Neural progenitor cell (in vitro differentiated cells): ENCODE measurements at regions not wholly inside any gene's neighbourhood (a gene's known extent, or its start where the extent isn't known, plus 50 kb on each side); places are given as distances from the start of the nearest gene placed in this dataset.

Experiments
- DNase-seq: peaks from one replicate; pipeline ENCODE4 v3.0.0-alpha.2; 2016; ENCODE audit warnings: low spot score
- H2AFZ ChIP-seq: fragments of 200-600 bp; sonication (generic); replicated peaks from 2 replicates; pipeline ENCODE4 v1.6.1; 2016; ENCODE audit warnings: antibody characterized with exemption
- H3F3A ChIP-seq: fragments of 200-600 bp; sonication (generic); 2 replicates; pipeline ENCODE4 v1.6.1; 2016; ENCODE audit warnings: antibody characterized with exemption, low read depth
- H3K27ac ChIP-seq: fragments of 200-600 bp; sonication (generic); 2 replicates; pipeline ENCODE4 v1.5.1; 2016; ENCODE audit warnings: mild to moderate bottlenecking
- H3K27me3 ChIP-seq: fragments of 200-600 bp; sonication (generic); 2 replicates; pipeline ENCODE4 v1.6.1; 2016; ENCODE audit warnings: mild to moderate bottlenecking, moderate library complexity
- H3K36me3 ChIP-seq: fragments of 200-600 bp; sonication (generic); 2 replicates; pipeline ENCODE4 v1.5.1; 2016
- H3K4me1 ChIP-seq: fragments of 200-600 bp; sonication (generic); 2 replicates; pipeline ENCODE4 v1.6.1; 2016; ENCODE audit warnings: mixed run types
- H3K4me2 ChIP-seq: fragments of 200-600 bp; sonication (generic); 2 replicates; pipeline ENCODE4 v1.6.1; 2016
- H3K4me3 ChIP-seq: fragments of 200-600 bp; sonication (generic); 2 replicates; pipeline ENCODE4 v1.5.1; 2016
- H3K79me2 ChIP-seq: fragments of 200-600 bp; sonication (generic); 2 replicates; pipeline ENCODE4 v1.6.1; 2016; ENCODE audit warnings: low read depth
- H3K9ac ChIP-seq: fragments of 200-600 bp; sonication (generic); 2 replicates; pipeline ENCODE4 v1.6.1; 2016
- H3K9me3 ChIP-seq: fragments of 200-600 bp; sonication (generic); 2 replicates; pipeline ENCODE4 v1.5.1; 2016; ENCODE audit warnings: low read depth
- H4K20me1 ChIP-seq: fragments of 200-600 bp; sonication (generic); 2 replicates; pipeline ENCODE4 v1.6.1; 2016; ENCODE audit warnings: low read depth
- H3K27ac Mint-ChIP-seq: 3 replicates; pipeline ENCODE4 v1.8.0; 2021; ENCODE audit warnings: mixed read lengths
- H3K27me3 Mint-ChIP-seq: 2 replicates; pipeline ENCODE4 v1.8.0; 2022; ENCODE audit warnings: low read depth, mild to moderate bottlenecking, inconsistent platforms, moderate library complexity, mixed read lengths; ENCODE audit not compliant: insufficient read depth
- H3K36me3 Mint-ChIP-seq: 3 replicates; pipeline ENCODE4 v1.8.0; 2021; ENCODE audit warnings: mixed read lengths
- H3K4me1 Mint-ChIP-seq: 3 replicates; pipeline ENCODE4 v1.8.0; 2021; ENCODE audit warnings: mixed read lengths
- H3K4me3 Mint-ChIP-seq: 3 replicates; pipeline ENCODE4 v1.8.0; 2021; ENCODE audit warnings: mild to moderate bottlenecking, moderate library complexity, mixed read lengths
- H3K9me3 Mint-ChIP-seq: 3 replicates; pipeline ENCODE4 v1.8.0; 2020; ENCODE audit warnings: mixed read lengths
- EZH2 ChIP-seq: fragments of 200-600 bp; sonication (generic); IDR thresholded peaks from 2 replicates; pipeline ENCODE4 v1.6.1; 2017; ENCODE audit warnings: antibody characterized with exemption, mild to moderate bottlenecking, moderate library complexity
- EZH2phosphoT487 ChIP-seq: fragments of 200-600 bp; sonication (generic); IDR thresholded peaks from 2 replicates; pipeline ENCODE4 v1.6.1; 2017; ENCODE audit warnings: antibody characterized with exemption
- TF ChIP-seq, protein P1 (sequence below): fragments of 200-600 bp; sonication (generic); IDR thresholded peaks from 2 replicates; pipeline ENCODE4 v1.5.1; 2017; ENCODE audit warnings: antibody characterized with exemption, mild to moderate bottlenecking

DNA sequence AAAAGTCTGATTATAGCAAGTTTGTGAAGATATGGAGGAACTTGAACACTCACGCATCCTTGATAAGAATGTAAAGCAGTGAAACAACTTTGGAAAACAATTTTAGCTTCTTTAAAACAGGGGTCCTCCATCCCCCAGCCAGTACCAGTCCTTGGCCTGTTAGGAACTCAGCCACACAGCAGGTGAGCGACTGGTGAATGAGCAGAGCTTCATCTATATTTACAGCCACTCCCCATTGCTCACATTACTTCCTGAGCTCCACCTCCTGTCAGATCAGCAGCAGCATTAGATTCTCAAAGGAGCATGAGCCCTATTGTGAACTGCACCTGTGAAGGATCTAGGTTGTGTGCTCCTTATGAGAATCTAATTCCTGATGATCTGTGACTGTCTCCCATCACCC is 530.3 kb upstream of the PRKX start:
- no peak overlapping the region for H3K4me3 ChIP-seq
- H3K9ac ChIP-seq = no peak overlapping the region
- DNase-seq = no peak
- peaks cover 6% of the 10 kb centered on the region for H3K4me1 Mint-ChIP-seq
- no peaks in the 10 kb centered on the region for H3K27me3 Mint-ChIP-seq
- H4K20me1 ChIP-seq = no peaks in the 10 kb centered on the region
- H3K79me2 ChIP-seq = no peaks in the 10 kb centered on the region
- TF ChIP-seq, protein P1, sequence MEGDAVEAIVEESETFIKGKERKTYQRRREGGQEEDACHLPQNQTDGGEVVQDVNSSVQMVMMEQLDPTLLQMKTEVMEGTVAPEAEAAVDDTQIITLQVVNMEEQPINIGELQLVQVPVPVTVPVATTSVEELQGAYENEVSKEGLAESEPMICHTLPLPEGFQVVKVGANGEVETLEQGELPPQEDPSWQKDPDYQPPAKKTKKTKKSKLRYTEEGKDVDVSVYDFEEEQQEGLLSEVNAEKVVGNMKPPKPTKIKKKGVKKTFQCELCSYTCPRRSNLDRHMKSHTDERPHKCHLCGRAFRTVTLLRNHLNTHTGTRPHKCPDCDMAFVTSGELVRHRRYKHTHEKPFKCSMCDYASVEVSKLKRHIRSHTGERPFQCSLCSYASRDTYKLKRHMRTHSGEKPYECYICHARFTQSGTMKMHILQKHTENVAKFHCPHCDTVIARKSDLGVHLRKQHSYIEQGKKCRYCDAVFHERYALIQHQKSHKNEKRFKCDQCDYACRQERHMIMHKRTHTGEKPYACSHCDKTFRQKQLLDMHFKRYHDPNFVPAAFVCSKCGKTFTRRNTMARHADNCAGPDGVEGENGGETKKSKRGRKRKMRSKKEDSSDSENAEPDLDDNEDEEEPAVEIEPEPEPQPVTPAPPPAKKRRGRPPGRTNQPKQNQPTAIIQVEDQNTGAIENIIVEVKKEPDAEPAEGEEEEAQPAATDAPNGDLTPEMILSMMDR = no peak
- TF ChIP-seq EZH2phosphoT487 (no peak), EZH2 (no peak)
- no peak overlapping the region for H2AFZ ChIP-seq
- peaks cover 2% of the 10 kb centered on the region for H3K9me3 Mint-ChIP-seq
- no peak overlapping the region for H3K4me2 ChIP-seq
- H3K27me3 ChIP-seq = no peaks in the 10 kb centered on the region
- no peaks in the 10 kb centered on the region for H3K36me3 Mint-ChIP-seq
- H3K4me3 Mint-ChIP-seq = no peak overlapping the region
- H3K27ac ChIP-seq = no peak overlapping the region
- H3F3A ChIP-seq = peaks cover 3% of the 10 kb centered on the region
- no peaks in the 10 kb centered on the region for H3K9me3 ChIP-seq
- H3K4me1 ChIP-seq = peaks cover 8% of the 10 kb centered on the region
- H3K36me3 ChIP-seq = no peaks in the 10 kb centered on the region
- H3K27ac Mint-ChIP-seq = no peak overlapping the region

DNA sequence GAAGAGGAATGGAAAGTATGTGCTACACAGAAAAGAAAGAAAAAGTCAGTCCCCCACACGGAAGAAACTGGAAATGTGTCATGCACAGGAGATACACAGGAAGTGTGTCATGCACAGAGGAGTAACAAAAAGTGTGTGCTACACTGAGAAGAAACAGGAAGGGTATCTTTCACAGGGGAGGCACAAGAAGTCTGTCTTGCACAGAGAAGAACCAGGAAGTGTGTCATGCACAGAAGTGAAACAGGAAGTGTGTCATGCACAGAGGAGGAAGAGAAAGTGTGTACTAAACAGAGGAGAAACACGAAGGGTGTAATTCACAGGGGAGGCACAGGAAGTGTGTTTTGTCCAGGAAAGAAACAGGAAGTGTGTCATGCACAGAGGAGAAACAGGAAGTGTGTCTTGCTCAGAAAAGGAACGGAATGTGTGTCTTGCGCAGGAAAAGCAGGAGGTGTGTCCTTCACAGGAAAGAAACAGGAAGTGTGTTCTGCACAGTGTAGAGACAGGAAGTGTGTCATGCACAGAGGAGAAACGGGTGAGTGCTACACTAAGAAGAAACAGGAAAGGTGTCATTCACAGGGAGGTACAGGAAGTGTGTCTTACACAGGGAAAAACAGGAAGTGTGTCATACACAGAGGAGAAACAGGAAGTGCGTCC is 527.2 kb upstream of the PRKX start:
- Histone ChIP-seq H3K9ac (no peak overlapping the region), H3K4me1 (no peaks in the 10 kb centered on the region), H3K79me2 (no peaks in the 10 kb centered on the region), H3F3A (no peaks in the 10 kb centered on the region), H3K4me2 (no peak overlapping the region), H3K9me3 (no peaks in the 10 kb centered on the region), H2AFZ (peak overlapping the region; percentile 42), H3K36me3 (no peaks in the 10 kb centered on the region), H3K27me3 (no peaks in the 10 kb centered on the region), H3K4me3 (no peak overlapping the region), H4K20me1 (no peaks in the 10 kb centered on the region), H3K27ac (no peak overlapping the region)
- Mint-ChIP-seq H3K36me3 (no peaks in the 10 kb centered on the region), H3K27me3 (no peaks in the 10 kb centered on the region), H3K4me1 (no peaks in the 10 kb centered on the region), H3K9me3 (peaks cover 2% of the 10 kb centered on the region), H3K4me3 (no peak overlapping the region), H3K27ac (no peak overlapping the region)
- TF ChIP-seq EZH2phosphoT487 (no peak), EZH2 (no peak)
- TF ChIP-seq, protein P1 = no peak
- DNase-seq = no peak

GRCh38 chrX:4239650-4240540 is 526.4 kb upstream of the PRKX start:
- Histone ChIP-seq H3K4me1 (no peaks in the 10 kb centered on the region), H3F3A (no peaks in the 10 kb centered on the region), H2AFZ (peak overlapping the region; percentile 42), H3K4me3 (no peak overlapping the region), H3K9me3 (no peaks in the 10 kb centered on the region), H3K27me3 (no peaks in the 10 kb centered on the region), H3K79me2 (no peaks in the 10 kb centered on the region), H3K9ac (no peak overlapping the region), H3K27ac (no peak overlapping the region), H4K20me1 (no peaks in the 10 kb centered on the region), H3K4me2 (no peak overlapping the region), H3K36me3 (no peaks in the 10 kb centered on the region)
- no peaks in the 10 kb centered on the region for H3K36me3 Mint-ChIP-seq
- TF ChIP-seq, protein P1 = no peak
- TF ChIP-seq EZH2 = no peak
- no peaks in the 10 kb centered on the region for H3K4me1 Mint-ChIP-seq
- no peak overlapping the region for H3K4me3 Mint-ChIP-seq
- no peaks in the 10 kb centered on the region for H3K27me3 Mint-ChIP-seq
- DNase-seq = no peak
- peaks cover 2% of the 10 kb centered on the region for H3K9me3 Mint-ChIP-seq
- no peak overlapping the region for H3K27ac Mint-ChIP-seq
